ENCODE measurements at regions not wholly inside any gene's neighbourhood (a gene's known extent, or its start where the extent isn't known, plus 50 kb on each side); places are given as distances from the start of the nearest gene placed in this dataset.
"Not testable (repeated sequence)": the region's sequence is repeated elsewhere in the genome, so short reads cannot be mapped to it uniquely, and the experiment has no call there.

GRCh38 chr1:219560856-219561255, 52.0 kb downstream of the ZC3H11B start:
- DNase-seq (ENCODE audit: extremely low read depth in 1 of 2, low read depth in 1 of 2) = no peak

- no peak for DNase-seq (ENCODE audit: extremely low read depth in 1 of 2, low read depth in 1 of 2)
Measured at GRCh38 chr1:219559899-219560298, 53.0 kb downstream of the ZC3H11B start.

GRCh38 chr1:219555806-219556205, 57.1 kb downstream of the ZC3H11B start:
- no peak for DNase-seq (ENCODE audit: extremely low read depth in 1 of 2, low read depth in 1 of 2)

DNA sequence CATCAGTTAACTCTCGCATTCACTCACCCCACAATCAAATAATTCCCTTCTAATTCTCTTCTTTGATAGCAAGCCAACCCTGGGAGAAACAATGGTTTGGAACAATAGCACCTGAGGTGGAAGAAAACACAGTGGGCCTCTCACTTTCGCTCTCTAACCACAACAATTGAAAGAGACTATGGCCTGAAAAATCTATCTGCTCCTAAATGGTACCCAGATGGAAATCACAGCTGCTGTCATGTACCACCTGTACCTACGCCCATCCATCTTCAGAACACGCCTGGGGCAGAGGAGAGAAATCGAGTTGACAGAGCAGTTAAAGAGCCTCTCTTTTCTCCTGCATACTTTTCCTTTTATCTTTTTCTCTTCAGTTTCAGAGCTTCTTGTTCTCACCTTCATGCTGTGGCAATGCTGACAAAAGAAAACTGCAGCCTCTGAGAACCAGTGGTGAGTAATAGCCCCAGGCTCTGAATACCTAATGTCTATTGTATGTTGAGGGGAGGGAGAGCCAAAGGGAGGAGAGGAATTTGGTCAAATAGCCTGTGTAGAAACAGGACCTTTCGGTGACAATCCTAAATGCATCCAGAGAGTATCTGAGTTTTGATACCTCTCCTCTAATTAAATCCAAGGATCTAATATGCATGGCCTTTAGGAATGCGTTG, 57.7 kb downstream of the ZC3H11B start:
- DNase-seq (ENCODE audit: extremely low read depth in 1 of 2, low read depth in 1 of 2) = no peak

GRCh38 chr1:219553934-219554502, 58.9 kb downstream of the ZC3H11B start:
- DNase-seq (ENCODE audit: extremely low read depth in 1 of 2, low read depth in 1 of 2) = no peak

- no peak for DNase-seq (ENCODE audit: extremely low read depth in 1 of 2, low read depth in 1 of 2)
Measured at GRCh38 chr1:219550201-219550600, 62.7 kb downstream of the ZC3H11B start.

DNA sequence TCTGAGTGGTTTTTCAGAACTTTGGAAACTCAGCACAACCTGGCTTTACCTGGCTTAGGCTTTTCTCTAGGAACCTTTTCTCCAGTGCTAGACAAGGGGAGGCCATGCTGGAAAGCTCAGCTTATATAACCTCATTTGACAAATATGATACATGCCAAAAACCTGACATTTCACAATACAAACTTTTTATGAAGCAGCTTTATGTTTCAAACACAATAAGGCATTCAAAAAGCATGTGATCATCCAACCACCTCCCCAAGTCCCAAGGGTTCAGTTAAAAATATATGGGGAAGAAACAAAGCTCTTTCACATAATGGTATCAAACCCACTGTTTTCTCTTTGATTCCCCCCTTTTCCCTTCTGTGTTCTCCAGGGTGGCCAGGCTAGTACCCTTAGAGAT, 63.7 kb downstream of the ZC3H11B start:
- DNase-seq (ENCODE audit: extremely low read depth in 1 of 2, low read depth in 1 of 2) = no peak

GRCh38 chr1:219548386-219548785, 64.5 kb downstream of the ZC3H11B start:
- DNase-seq (ENCODE audit: extremely low read depth in 1 of 2, low read depth in 1 of 2) = no peak

GRCh38 chr1:219545756-219546155, 67.1 kb downstream of the ZC3H11B start:
- DNase-seq (ENCODE audit: extremely low read depth in 1 of 2, low read depth in 1 of 2) = not testable (repeated sequence)

GRCh38 chr1:219544163-219544846, 68.6 kb downstream of the ZC3H11B start:
- no peak for DNase-seq (ENCODE audit: extremely low read depth in 1 of 2, low read depth in 1 of 2)

- DNase-seq (ENCODE audit: extremely low read depth in 1 of 2, low read depth in 1 of 2) = no peak
Measured at GRCh38 chr1:219542828-219543518, 69.9 kb downstream of the ZC3H11B start.

DNA sequence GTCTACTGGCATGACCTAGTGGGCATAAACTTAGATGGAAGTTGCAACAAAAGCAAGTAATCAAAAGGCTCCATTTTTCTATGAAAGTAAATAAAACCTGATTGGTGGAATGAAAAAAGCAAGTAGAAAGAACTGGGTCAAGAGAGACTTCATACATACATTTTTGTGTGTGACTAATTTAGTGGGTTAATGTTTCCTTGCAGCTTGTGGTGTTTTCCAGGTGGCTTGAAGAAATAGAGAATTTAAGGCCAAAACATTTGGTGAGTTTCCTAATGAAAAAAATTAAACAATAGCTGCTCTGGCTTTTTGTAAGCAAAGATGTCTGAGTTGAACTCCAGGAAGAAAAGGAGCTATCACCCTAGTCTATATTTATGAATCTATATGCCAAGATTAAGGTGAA, 71.0 kb downstream of the ZC3H11B start:
- DNase-seq (ENCODE audit: extremely low read depth in 1 of 2, low read depth in 1 of 2) = no peak

- DNase-seq (ENCODE audit: extremely low read depth in 1 of 2, low read depth in 1 of 2) = no peak
Measured at GRCh38 chr1:219539645-219540254, 73.2 kb downstream of the ZC3H11B start.

DNA sequence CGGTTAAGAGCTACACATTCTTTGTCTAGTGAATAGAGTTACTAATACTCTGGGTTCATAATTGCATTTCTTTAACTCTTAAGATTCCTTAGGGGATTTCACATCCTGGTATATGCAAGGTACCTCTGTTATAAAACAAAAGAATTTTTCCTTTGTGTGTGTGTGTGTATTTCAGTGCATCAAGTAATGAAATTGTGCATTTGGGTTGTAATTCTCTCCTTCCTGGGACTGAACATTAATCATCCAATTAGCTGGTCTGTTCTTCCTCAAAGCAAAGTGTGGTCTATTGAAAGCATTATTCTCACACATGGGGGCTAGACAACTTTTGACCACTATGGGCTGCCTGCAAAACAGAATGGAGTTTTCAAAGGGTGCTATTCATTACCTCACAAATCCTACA, 74.0 kb downstream of the ZC3H11B start:
- DNase-seq (ENCODE audit: extremely low read depth in 1 of 2, low read depth in 1 of 2) = no peak

DNA sequence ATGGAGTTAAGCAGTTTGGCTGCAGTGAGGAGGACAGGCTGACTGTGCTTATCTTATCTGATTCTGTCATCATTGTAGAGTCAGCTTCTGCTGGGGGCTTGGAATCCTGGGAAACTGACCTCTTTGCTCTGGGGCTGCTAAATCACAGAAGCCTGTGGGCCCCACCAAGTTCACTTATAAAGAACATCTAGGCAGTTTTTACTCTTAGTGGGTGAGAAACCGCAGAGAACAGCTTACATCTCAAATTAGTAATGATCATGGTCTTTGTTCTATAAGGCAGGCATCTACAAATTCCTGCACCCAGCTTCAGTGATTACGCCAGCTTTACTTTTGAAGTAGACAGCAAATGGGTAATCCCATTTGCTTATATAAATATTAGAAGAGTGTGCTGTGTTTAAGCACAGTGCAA, 75.7 kb downstream of the ZC3H11B start:
- DNase-seq (ENCODE audit: extremely low read depth in 1 of 2, low read depth in 1 of 2) = no peak

- DNase-seq (ENCODE audit: extremely low read depth in 1 of 2, low read depth in 1 of 2) = no peak
Measured at GRCh38 chr1:219536038-219536437, 76.9 kb downstream of the ZC3H11B start.

DNA sequence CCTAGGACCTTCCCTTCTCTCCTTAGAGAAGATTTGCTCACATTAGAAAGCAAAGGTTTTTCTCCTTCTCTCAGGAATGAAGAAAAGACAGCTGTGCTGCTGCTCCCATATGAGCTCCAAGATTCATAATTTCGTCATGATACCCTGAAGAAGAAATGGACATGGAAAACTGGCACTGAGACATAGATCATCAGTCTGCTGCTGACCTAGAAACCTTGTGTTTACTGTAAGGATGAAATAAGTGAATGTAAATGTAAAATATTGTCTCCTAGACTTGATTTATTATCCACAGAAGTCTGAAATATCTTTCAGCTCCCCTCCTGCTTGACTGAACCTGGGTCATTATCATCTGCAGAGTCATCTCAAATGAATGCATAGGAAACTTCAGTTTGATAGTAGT, 77.9 kb downstream of the ZC3H11B start:
- DNase-seq (ENCODE audit: extremely low read depth in 1 of 2, low read depth in 1 of 2) = no peak

- no peak for DNase-seq (ENCODE audit: extremely low read depth in 1 of 2, low read depth in 1 of 2)
Measured at GRCh38 chr1:219533280-219533679, 79.6 kb downstream of the ZC3H11B start.

- no peak for DNase-seq (ENCODE audit: extremely low read depth in 1 of 2, low read depth in 1 of 2)
Measured at GRCh38 chr1:219529116-219529515, 83.8 kb downstream of the ZC3H11B start.

GRCh38 chr1:219528633-219529032, 84.3 kb downstream of the ZC3H11B start:
- no peak for DNase-seq (ENCODE audit: extremely low read depth in 1 of 2, low read depth in 1 of 2)

- DNase-seq (ENCODE audit: extremely low read depth in 1 of 2, low read depth in 1 of 2) = no peak
Measured at GRCh38 chr1:219527994-219528393, 84.9 kb downstream of the ZC3H11B start.

Measured in stimulated activated CD8-positive, alpha-beta memory T cell treated with anti-CD3 and anti-CD28 coated beads, Interleukin-7, amount 100 ng/mL, for 48 hours (primary cell).